ENCODE measurements at regions not wholly inside any gene's neighbourhood (a gene's known extent, or its start where the extent isn't known, plus 50 kb on each side); places are given as distances from the start of the nearest gene placed in this dataset.

- POLR2A ChIA-PET (ENCODE audit: low non-redundant PET): no interaction called here
- CTCF ChIA-PET: no interaction called here
- H3K27ac ChIP-seq: no peak overlapping the region
- TF ChIP-seq CTCF (conservative IDR thresholded peaks at IDR 0.05; ENCODE audit: low read depth): no peak
- no peak for DNase-seq (ENCODE audit: low spot score)
Measured at GRCh38 chr15:37767841-37768455, 166.5 kb upstream of the TMCO5A start.

GRCh38 chr15:37771465-37771864 is 163.0 kb upstream of the TMCO5A start:
- no peak for DNase-seq (ENCODE audit: low spot score)
- no peak overlapping the region for H3K27ac ChIP-seq
- POLR2A ChIA-PET (ENCODE audit: low non-redundant PET): no interaction called here
- CTCF ChIA-PET: interaction anchor here (0.5 to 0.6 kb wide), 2 partner anchors 36 to 129 kb away, joined by 3 read pairs; no protein-coding TSS in a partner anchor
- TF ChIP-seq CTCF (conservative IDR thresholded peaks at IDR 0.05; ENCODE audit: low read depth): no peak

- DNase-seq (ENCODE audit: low spot score): no peak
- TF ChIP-seq CTCF (conservative IDR thresholded peaks at IDR 0.05; ENCODE audit: low read depth): no peak
- POLR2A ChIA-PET (ENCODE audit: low non-redundant PET): no interaction called here
- CTCF ChIA-PET: interaction anchor here (0.5 kb wide), 1 partner anchor 447 kb away, joined by 3 read pairs; no protein-coding TSS in a partner anchor
- H3K27ac ChIP-seq: no peak overlapping the region
Measured at GRCh38 chr15:37773111-37773860, 161.2 kb upstream of the TMCO5A start.

- DNase-seq (ENCODE audit: low spot score): no peak
- TF ChIP-seq CTCF (conservative IDR thresholded peaks at IDR 0.05; ENCODE audit: low read depth): no peak
- H3K27ac ChIP-seq: no peak overlapping the region
- ChIA-PET POLR2A (ENCODE audit: low non-redundant PET) (no interaction called here), CTCF (interaction anchor here (0.6 kb wide), 1 partner anchor 50 kb away, joined by 5 read pairs; no protein-coding TSS in a partner anchor)
Measured at GRCh38 chr15:37774961-37775360, 159.5 kb upstream of the TMCO5A start.

GRCh38 chr15:37777006-37777405 is 157.4 kb upstream of the TMCO5A start:
- H3K27ac ChIP-seq: no peak overlapping the region
- CTCF ChIA-PET: no interaction called here
- no peak for DNase-seq (ENCODE audit: low spot score)

GRCh38 chr15:37783290-37783689 is 151.2 kb upstream of the TMCO5A start:
- ChIA-PET POLR2A (ENCODE audit: low non-redundant PET) (no interaction called here), CTCF (no interaction called here)
- no peak overlapping the region for H3K27ac ChIP-seq
- no peak for DNase-seq (ENCODE audit: low spot score)
- TF ChIP-seq CTCF (conservative IDR thresholded peaks at IDR 0.05; ENCODE audit: low read depth): no peak

More at GRCh38 chr15:37777006-37777405, 157.4 kb upstream of the TMCO5A start:
- POLR2A ChIA-PET (ENCODE audit: low non-redundant PET): no interaction called here
- TF ChIP-seq CTCF (conservative IDR thresholded peaks at IDR 0.05; ENCODE audit: low read depth): no peak
